Lung (tissue), 11 donors: ENCODE measurements at regions not wholly inside any gene's neighbourhood (a gene's known extent, or its start where the extent isn't known, plus 50 kb on each side); places are given as distances from the start of the nearest gene placed in this dataset.

Experiments used
- ATAC-seq: fragments of 200-7000 bp; cut with Tn5 transposase; one replicate; pipeline ENCODE4 v1.9.1; 2020; ENCODE audit warnings: moderate number of reproducible peaks; ENCODE audit not compliant: insufficient read depth, low FRiP score
- DNase-seq, 3 donors: peaks; one replicate each; pipeline ENCODE4 v3.0.0-alpha.2; 2013 to 2017
- H3K27ac ChIP-seq, 2 donors: one replicate each; pipeline ENCODE4 v1.5.1; 2013; ENCODE audit warnings: mild to moderate bottlenecking in 2 of 2, moderate library complexity in 2 of 2, control low read depth in 1 of 2, inconsistent platforms in 1 of 2, low read depth in 1 of 2, low read length in 1 of 2
- H3K27me3 ChIP-seq, 3 donors: one replicate each; pipeline ENCODE4 v1.5.1; 2013; ENCODE audit warnings: low read length in 2 of 3; ENCODE audit not compliant: control insufficient read depth in 3 of 3, insufficient read depth in 3 of 3
- H3K36me3 ChIP-seq, 4 donors: one replicate each; pipeline ENCODE4 v1.5.1; 2013; ENCODE audit warnings: low read length in 4 of 4, mild to moderate bottlenecking in 1 of 4, moderate library complexity in 1 of 4; ENCODE audit not compliant: control insufficient read depth in 4 of 4, insufficient read depth in 4 of 4
- H3K4me1 ChIP-seq, 5 donors: one replicate each; pipeline ENCODE4 v1.5.1; 2013; ENCODE audit warnings: low read length in 5 of 5, mild to moderate bottlenecking in 2 of 5, moderate library complexity in 1 of 5; ENCODE audit not compliant: control insufficient read depth in 5 of 5, insufficient read depth in 5 of 5
- H3K4me3 ChIP-seq: one replicate; pipeline ENCODE4 v1.5.1; 2013; ENCODE audit warnings: mild to moderate bottlenecking, control low read depth, moderate library complexity
- H3K9ac ChIP-seq, 2 donors: one replicate each; pipeline ENCODE4 v1.5.1; 2013; ENCODE audit warnings: low read length in 2 of 2, control low read depth in 1 of 2; ENCODE audit not compliant: insufficient read depth in 1 of 2
- H3K9me3 ChIP-seq, 4 donors: one replicate each; pipeline ENCODE4 v1.5.1; 2013; ENCODE audit warnings: low read length in 3 of 4, mild to moderate bottlenecking in 1 of 4, moderate library complexity in 1 of 4; ENCODE audit not compliant: control insufficient read depth in 4 of 4, insufficient read depth in 3 of 4
- CTCF ChIP-seq: IDR thresholded peaks from 2 replicates; pipeline ENCODE4 v1.5.1; 2012; ENCODE audit warnings: mild to moderate bottlenecking; ENCODE audit errors: control extremely low read depth, extremely low read depth
- WGBS, 2 donors: extraction: QIAGEN DNeasy Blood & Tissue Kit; methylation state at CpG; one replicate each; pipeline ENCODE4 v1.1.7; 2013; 5-methylcytosine and 5-hydroxymethylcytosine counted together
- donor health status: control.
- donor health status: control.
- donor health status: Bipolar disorder and iron deficiency.
- donor health status: healthy.
- donor health status: DM: yes; HTN: yes; CAD: no.

GRCh38 chr12:92402415-92402814 lies 256.8 kb upstream of the BTG1 start:
- TF ChIP-seq CTCF = no peak
- DNase-seq (no peak), ATAC-seq (no peak)
- 32 to 72% methylated on average over 1 of the region's 1 CpG for WGBS, 2 donors
- Histone ChIP-seq H3K36me3 (no peaks in the 10 kb centered on the region), H3K9ac (no peak overlapping the region), H3K9me3 (no peaks in the 10 kb centered on the region), H3K4me1 (peaks cover 0 to 10% (median 3%) of the 10 kb centered on the region in 5 donors), H3K27ac (no peak overlapping the region), H3K27me3 (no peaks in the 10 kb centered on the region), H3K4me3 (no peak overlapping the region)

- no peaks in the 10 kb centered on the region for H3K27me3 ChIP-seq
- H3K4me1 ChIP-seq = peaks cover 0 to 10% (median 3%) of the 10 kb centered on the region in 5 donors
- H3K36me3 ChIP-seq = no peaks in the 10 kb centered on the region
- no peaks in the 10 kb centered on the region for H3K9me3 ChIP-seq
- no peak for TF ChIP-seq CTCF
- no peak overlapping the region for H3K4me3 ChIP-seq
- no peak overlapping the region for H3K9ac ChIP-seq
- H3K27ac ChIP-seq = no peak overlapping the region
- DNase-seq (no peak), ATAC-seq (no peak)
- WGBS, 2 donors = 82 to 89% methylated on average over 5 of the region's 5 CpGs
Measured at GRCh38 chr12:92400006-92400405, 254.4 kb upstream of the BTG1 start.

- WGBS, 2 donors = 71 to 77% methylated on average over 8 of the region's 8 CpGs
- ATAC-seq (no peak), DNase-seq (no peak)
- H3K36me3 ChIP-seq = no peaks in the 10 kb centered on the region
- H3K27ac ChIP-seq = no peak overlapping the region
- no peaks in the 10 kb centered on the region for H3K27me3 ChIP-seq
- peaks cover 0 to 8% (median 3%) of the 10 kb centered on the region in 5 donors for H3K4me1 ChIP-seq
- no peak overlapping the region for H3K4me3 ChIP-seq
- H3K9ac ChIP-seq = no peak overlapping the region
- TF ChIP-seq CTCF = no peak
- H3K9me3 ChIP-seq = peaks cover 0 to 4% (median 1%) of the 10 kb centered on the region in 4 donors
Measured at GRCh38 chr12:92398565-92399309, 253.1 kb upstream of the BTG1 start.
